ENCODE measurements at regions not wholly inside any gene's neighbourhood (a gene's known extent, or its start where the extent isn't known, plus 50 kb on each side); places are given as distances from the start of the nearest gene placed in this dataset.

DNA sequence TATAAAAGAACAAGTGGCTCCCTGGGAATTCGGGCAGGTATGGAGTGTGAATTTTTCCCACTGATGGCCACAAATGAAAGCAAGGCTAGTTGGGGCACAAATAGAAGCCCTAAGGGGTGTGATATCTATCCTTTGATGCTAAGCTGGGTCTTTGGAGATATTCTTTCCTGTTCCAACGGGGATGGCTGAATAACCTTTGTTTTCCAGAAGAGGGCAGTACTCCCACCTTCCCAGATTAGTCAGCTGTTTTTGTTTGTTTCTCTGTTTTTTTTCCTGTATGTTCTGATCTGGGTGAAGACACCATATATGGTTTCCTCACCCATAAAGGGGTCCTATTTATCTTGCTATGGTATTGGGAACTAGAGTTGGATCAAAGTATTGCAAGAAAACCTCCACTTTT is 947.7 kb upstream of the SORCS1 start:
- TF ChIP-seq EZH2 (IDR thresholded peaks at IDR 0.05) (no peak), POLR2AphosphoS5 (IDR thresholded peaks at IDR 0.05; ENCODE audit: borderline replicate concordance, low read depth, low read length) (no peak)

All from SK-N-MC (cell line).